NB4 (cell line): ENCODE measurements at regions not wholly inside any gene's neighbourhood (a gene's known extent, or its start where the extent isn't known, plus 50 kb on each side); places are given as distances from the start of the nearest gene placed in this dataset.

ENCODE experiments used
- DNase-seq: peaks from one replicate; pipeline ENCODE4 v3.0.0; 2010; ENCODE audit warnings: low read depth
- H3K4me3 ChIP-seq: one replicate; pipeline ENCODE4 v1.5.1; 2011; ENCODE audit warnings: mild to moderate bottlenecking, low read depth, low read length, moderate library complexity
- MYC ChIP-seq: IDR thresholded peaks from 2 replicates; pipeline ENCODE4 v1.6.1; 2011; ENCODE audit warnings: low read depth, low read length
- POLR2A ChIP-seq: IDR thresholded peaks from 2 replicates; pipeline ENCODE4 v1.6.1; 2011; ENCODE audit warnings: mild to moderate bottlenecking; ENCODE audit not compliant: insufficient read length; ENCODE audit errors: extremely low read depth
- TF ChIP-seq, protein P1 (sequence below): IDR thresholded peaks from 2 replicates; pipeline ENCODE4 v1.6.1; 2011; ENCODE audit warnings: low read depth, low read length
- TF ChIP-seq, protein P2 (sequence below): IDR thresholded peaks from one replicate; pipeline ENCODE4 v1.5.1; 2012; ENCODE audit warnings: low read depth, low read length

DNA sequence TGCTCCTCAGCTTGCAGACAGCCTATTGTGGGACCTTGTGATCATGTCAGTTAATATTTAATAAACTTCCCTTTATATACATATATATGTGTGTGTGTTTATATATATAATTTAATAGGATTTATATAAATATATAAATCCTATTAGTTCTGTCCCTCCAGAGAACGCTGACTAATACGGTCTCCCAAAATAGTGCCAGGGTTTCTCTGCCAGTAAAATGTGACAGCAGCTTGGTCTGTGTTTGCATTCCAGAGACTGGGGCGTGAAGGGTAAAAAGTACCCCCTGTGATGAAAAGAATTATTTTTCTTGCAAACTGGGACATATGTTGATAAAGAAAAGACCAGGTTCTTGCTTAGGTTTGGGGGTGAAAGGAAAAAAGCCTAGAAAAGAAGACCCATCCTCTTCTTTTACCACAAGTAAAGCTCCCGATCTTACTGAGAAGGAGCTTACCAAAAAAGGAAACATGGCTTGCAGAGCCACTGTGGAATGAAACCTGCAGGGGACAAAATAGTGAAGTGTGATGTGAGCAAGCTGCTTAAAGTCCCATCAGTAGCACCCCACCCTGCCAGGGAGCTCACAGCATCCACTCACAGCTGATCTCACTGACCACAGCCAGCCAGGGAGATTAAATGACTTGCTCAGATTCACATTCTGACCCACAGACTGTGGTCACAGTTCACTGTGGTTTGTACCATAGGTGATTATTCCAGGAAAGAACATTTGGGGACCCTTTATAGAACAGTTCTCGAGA is 110.9 kb upstream of the RMP24 start:
- no peak overlapping the region for H3K4me3 ChIP-seq
- TF ChIP-seq, protein P1, sequence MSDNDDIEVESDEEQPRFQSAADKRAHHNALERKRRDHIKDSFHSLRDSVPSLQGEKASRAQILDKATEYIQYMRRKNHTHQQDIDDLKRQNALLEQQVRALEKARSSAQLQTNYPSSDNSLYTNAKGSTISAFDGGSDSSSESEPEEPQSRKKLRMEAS = no peak
- TF ChIP-seq POLR2A = no peak
- no peak for TF ChIP-seq MYC
- TF ChIP-seq, protein P2, sequence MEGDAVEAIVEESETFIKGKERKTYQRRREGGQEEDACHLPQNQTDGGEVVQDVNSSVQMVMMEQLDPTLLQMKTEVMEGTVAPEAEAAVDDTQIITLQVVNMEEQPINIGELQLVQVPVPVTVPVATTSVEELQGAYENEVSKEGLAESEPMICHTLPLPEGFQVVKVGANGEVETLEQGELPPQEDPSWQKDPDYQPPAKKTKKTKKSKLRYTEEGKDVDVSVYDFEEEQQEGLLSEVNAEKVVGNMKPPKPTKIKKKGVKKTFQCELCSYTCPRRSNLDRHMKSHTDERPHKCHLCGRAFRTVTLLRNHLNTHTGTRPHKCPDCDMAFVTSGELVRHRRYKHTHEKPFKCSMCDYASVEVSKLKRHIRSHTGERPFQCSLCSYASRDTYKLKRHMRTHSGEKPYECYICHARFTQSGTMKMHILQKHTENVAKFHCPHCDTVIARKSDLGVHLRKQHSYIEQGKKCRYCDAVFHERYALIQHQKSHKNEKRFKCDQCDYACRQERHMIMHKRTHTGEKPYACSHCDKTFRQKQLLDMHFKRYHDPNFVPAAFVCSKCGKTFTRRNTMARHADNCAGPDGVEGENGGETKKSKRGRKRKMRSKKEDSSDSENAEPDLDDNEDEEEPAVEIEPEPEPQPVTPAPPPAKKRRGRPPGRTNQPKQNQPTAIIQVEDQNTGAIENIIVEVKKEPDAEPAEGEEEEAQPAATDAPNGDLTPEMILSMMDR = no peak
- DNase-seq = no peak

DNA sequence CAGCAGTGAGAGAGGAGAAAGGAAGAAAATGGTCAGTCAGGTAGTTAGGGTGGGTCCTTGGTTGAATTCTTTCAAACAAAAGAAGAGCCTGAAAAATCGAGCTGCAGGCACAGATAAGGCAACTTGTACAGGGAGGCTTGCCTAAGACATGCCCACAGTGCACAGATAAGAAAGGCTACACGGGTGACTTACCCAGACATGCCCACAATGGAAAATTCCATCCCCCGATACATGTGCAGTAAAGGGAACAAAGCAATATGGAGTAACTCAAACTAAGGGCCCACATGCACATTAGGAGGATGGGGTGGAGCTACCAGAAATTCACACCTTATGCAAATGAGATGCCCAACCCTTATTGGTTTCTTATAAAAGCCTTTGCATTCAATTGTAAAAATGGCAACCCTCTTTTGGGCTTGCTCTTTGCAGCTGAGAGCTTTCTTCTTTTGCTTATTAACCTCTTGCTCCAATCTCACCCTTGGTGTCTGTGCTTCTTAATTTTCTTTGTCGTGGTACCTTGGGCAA is 110.3 kb upstream of the RMP24 start:
- no peak overlapping the region for H3K4me3 ChIP-seq
- TF ChIP-seq POLR2A = no peak
- TF ChIP-seq MYC = no peak
- TF ChIP-seq, protein P1 = no peak
- TF ChIP-seq, protein P2 = no peak
- DNase-seq = no peak

DNA sequence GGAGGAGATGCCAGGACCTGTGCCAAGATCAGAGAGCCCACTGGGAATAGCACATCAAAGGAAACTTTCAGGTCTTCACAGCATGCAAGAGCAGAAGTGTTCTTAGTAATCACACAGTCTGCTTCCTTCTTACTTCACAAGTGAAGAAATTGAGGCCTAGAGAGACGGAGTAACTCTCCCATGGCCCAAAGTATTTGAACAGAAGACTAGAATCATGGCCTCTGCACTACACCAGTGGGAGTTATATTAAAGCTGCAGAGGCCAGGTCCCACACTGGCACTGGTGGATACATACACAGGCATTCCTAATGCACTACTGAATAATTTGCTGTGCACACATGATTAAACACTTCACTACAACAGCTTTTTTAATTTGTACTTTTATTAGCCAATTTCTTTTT is 107.6 kb upstream of the RMP24 start:
- no peak for DNase-seq
- H3K4me3 ChIP-seq = no peak overlapping the region
- TF ChIP-seq, protein P1 = no peak
- TF ChIP-seq, protein P2 = no peak
- no peak for TF ChIP-seq POLR2A
- no peak for TF ChIP-seq MYC

DNA sequence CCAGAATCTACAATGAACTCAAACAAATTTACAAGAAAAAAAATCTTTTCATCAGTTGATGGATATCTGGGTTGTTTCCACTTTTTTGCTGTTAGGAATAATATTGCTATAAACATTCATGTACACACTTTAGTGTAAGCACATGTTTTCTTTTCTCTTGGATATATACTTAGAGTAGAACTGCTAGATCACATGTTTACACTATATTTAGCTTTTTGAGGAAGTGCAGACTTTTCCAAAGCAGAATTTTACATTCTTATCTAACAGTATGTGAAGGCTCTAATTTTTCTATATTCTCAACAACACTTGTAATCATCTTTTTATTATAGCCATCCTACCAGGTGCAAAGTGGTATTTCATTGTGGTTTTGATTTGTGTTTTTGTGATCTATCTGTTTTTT is 103.6 kb upstream of the RMP24 start:
- TF ChIP-seq POLR2A = no peak
- TF ChIP-seq, protein P2 = no peak
- TF ChIP-seq, protein P1 = no peak
- TF ChIP-seq MYC = no peak
- no peak overlapping the region for H3K4me3 ChIP-seq
- DNase-seq = no peak

DNA sequence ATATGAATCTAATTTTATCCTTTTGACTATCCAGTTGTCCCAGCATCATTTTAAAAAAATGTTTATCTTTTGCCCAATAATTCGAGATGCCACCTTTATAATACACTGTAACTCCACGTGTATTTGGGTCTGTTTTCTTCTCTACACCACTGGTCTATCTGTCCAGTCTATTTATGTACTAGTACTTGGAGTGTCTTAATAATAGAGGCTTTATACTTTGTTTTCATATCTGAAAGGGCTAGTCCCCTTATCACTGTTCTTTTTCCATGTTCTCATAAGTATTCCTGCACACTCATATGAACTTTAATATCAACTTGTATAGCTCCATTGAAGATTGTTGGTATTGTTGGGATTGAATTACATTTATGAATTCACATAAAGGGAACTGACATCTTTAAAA is 101.1 kb upstream of the RMP24 start:
- no peak overlapping the region for H3K4me3 ChIP-seq
- DNase-seq = no peak
- TF ChIP-seq POLR2A = no peak
- TF ChIP-seq, protein P2 = no peak
- TF ChIP-seq, protein P1 = no peak
- no peak for TF ChIP-seq MYC
